HCT116 (cell line): ENCODE measurements at regions not wholly inside any gene's neighbourhood (a gene's known extent, or its start where the extent isn't known, plus 50 kb on each side); places are given as distances from the start of the nearest gene placed in this dataset.

Experiments
- ATAC-seq: fragments of 200-7000 bp; cut with Tn5 transposase; 2 replicates; pipeline ENCODE4 v1.9.1; 2020; ENCODE audit warnings: mild to moderate bottlenecking, moderate library complexity
- BruUV-seq: library from RNA; stranded (reverse); fragments of 400-500 nt; replicated peaks from 2 replicates; lab custom pipeline; 2021; lab: Mats Ljungman, UMichigan
- CTCF ChIA-PET: fragments of 300-600 bp; sonication (Branson Sonifier 250); formaldehyde crosslinking; loops from one replicate; lab custom pipeline; 2021; ENCODE audit warnings: antibody characterized with exemption; lab: Charles Lee
- POLR2A ChIA-PET: fragments of 300-600, 350-600 bp; sonication (Branson Sonifier 250); formaldehyde crosslinking; loops from one replicate; lab custom pipeline; 2021; ENCODE audit warnings: antibody characterized with exemption; lab: Charles Lee
- RAD21 ChIA-PET, 2 experiments: fragments of 300-600 bp; sonication (Branson Sonifier 250); formaldehyde crosslinking; loops; one replicate each; lab custom pipeline; 2023; ENCODE audit warnings: low total read pairs in 2 of 2; ENCODE audit not compliant: uncharacterized antibody in 2 of 2, unreplicated experiment in 2 of 2, low non-redundant PET in 1 of 2; lab: Charles Lee
- DNase-seq: peaks from one replicate; pipeline ENCODE4 v3.0.0-alpha.2; 2010; ENCODE audit warnings: low read depth, low spot score
- H2AFZ ChIP-seq: fragments of 200-600 bp; shearing (Covaris generic), sonication (generic); 2 replicates; pipeline ENCODE4 v1.6.1; 2017; ENCODE audit warnings: low read depth, mixed run types, mixed read lengths, antibody characterized with exemption, low read length; ENCODE audit not compliant: poor library complexity, severe bottlenecking
- H3K27ac ChIP-seq: 2 replicates; pipeline ENCODE4 v1.5.1; 2012; ENCODE audit warnings: low read depth, low read length
- H3K27me3 ChIP-seq: fragments of 200-600 bp; sonication (generic); 2 replicates; pipeline ENCODE4 v1.6.1; 2016; ENCODE audit warnings: mixed run types, low read length, mixed read lengths; ENCODE audit not compliant: insufficient read depth
- H3K36me3 ChIP-seq, 2 experiments: fragments of 200-500 bp in 1 of 2; fragments of 200-600 bp in 1 of 2; sonication (Bioruptor generic) in 1 of 2; sonication (generic) in 1 of 2; 2 replicates each; pipeline versions ENCODE4 v1.5.1 to v1.6.1; 2014 to 2016; ENCODE audit warnings: low read length in 2 of 2, inconsistent platforms in 1 of 2, mixed read lengths in 1 of 2, mixed run types in 1 of 2; ENCODE audit not compliant: insufficient read depth in 2 of 2, control insufficient read depth in 1 of 2
- H3K4me1 ChIP-seq, 2 experiments: fragments of 200-600 bp in 1 of 2; sonication (generic) in 1 of 2; 2 replicates each; pipeline versions ENCODE4 v1.5.1 to v1.6.1; 2012 to 2017; ENCODE audit warnings: low read length in 2 of 2, inconsistent platforms in 1 of 2, mild to moderate bottlenecking in 1 of 2, mixed read lengths in 1 of 2, mixed run types in 1 of 2, moderate library complexity in 1 of 2; ENCODE audit not compliant: insufficient read depth in 2 of 2, control insufficient read depth in 1 of 2
- H3K4me2 ChIP-seq: fragments of 200-600 bp; sonication (generic); 2 replicates; pipeline ENCODE4 v1.6.1; 2017; ENCODE audit warnings: mixed run types, low read length, mixed read lengths
- H3K4me3 ChIP-seq, 2 experiments: fragments of 200-600 bp in 1 of 2; sonication (generic) in 1 of 2; replicated peaks in 1 of 2; 2 replicates each; pipeline ENCODE4 v1.5.1; 2011 to 2016; ENCODE audit warnings: low read length in 2 of 2, control low read depth in 1 of 2, low read depth in 1 of 2, mild to moderate bottlenecking in 1 of 2, mixed read lengths in 1 of 2, mixed run types in 1 of 2
- H3K79me2 ChIP-seq: fragments of 200-600 bp; sonication (generic); 2 replicates; pipeline ENCODE4 v1.6.1; 2017; ENCODE audit warnings: mild to moderate bottlenecking, mixed run types, low read length, moderate library complexity, mixed read lengths; ENCODE audit not compliant: insufficient read depth
- H3K9ac ChIP-seq: fragments of 200-600 bp; sonication (generic); 2 replicates; pipeline ENCODE4 v1.6.1; 2016; ENCODE audit warnings: low read length, mixed read lengths
- H3K9me2 ChIP-seq: fragments of 200-600 bp; sonication (generic), shearing (Covaris generic); 2 replicates; pipeline ENCODE4 v1.6.1; 2017; ENCODE audit warnings: mixed run types, mild to moderate bottlenecking, moderate library complexity; ENCODE audit not compliant: insufficient read depth
- H3K9me3 ChIP-seq, 2 experiments: fragments of 200-500 bp in 1 of 2; fragments of 200-600 bp in 1 of 2; sonication (Bioruptor generic) in 1 of 2; sonication (generic) in 1 of 2; 2 replicates each; pipeline ENCODE4 v1.6.1; 2014 to 2017; ENCODE audit warnings: low read length in 2 of 2, mixed read lengths in 2 of 2, inconsistent platforms in 1 of 2, low read depth in 1 of 2, mild to moderate bottlenecking in 1 of 2, mixed run types in 1 of 2, moderate library complexity in 1 of 2; ENCODE audit not compliant: control insufficient read depth in 1 of 2, insufficient read depth in 1 of 2
- H4K20me1 ChIP-seq: fragments of 200-600 bp; sonication (generic), shearing (Covaris generic); 2 replicates; pipeline ENCODE4 v1.6.1; 2017; ENCODE audit warnings: mixed run types, mild to moderate bottlenecking, moderate library complexity; ENCODE audit not compliant: insufficient read depth
- ELF1 ChIP-seq: IDR thresholded peaks from 2 replicates; pipeline ENCODE4 v1.6.1; 2012; ENCODE audit warnings: low read depth, borderline replicate concordance
- MAX ChIP-seq: IDR thresholded peaks from 2 replicates; pipeline ENCODE4 v1.6.1; 2012
- REST ChIP-seq: IDR thresholded peaks from 2 replicates; pipeline ENCODE4 v1.6.1; 2012; ENCODE audit warnings: low read depth
- ZFX ChIP-seq: fragments of 450-650 bp; IDR thresholded peaks from 2 replicates; pipeline ENCODE4 v1.6.1; 2017
- intact Hi-C: fragments of 100-400 bp; cut with micrococcal nuclease; formaldehyde crosslinking; loops from 2 replicates; pipeline ENCODE4 v1.10.0; 2022

- Histone ChIP-seq H3K4me3 (no peak overlapping the region), H3K9ac (no peak overlapping the region), H3K27me3 (no peaks in the 10 kb centered on the region), H3K4me2 (no peak overlapping the region), H3K36me3 (no peaks in the 10 kb centered on the region), H3K27ac (no peak overlapping the region), H4K20me1 (no peaks in the 10 kb centered on the region), H3K4me1 (no peaks in the 10 kb centered on the region), H3K9me2 (no peaks in the 10 kb centered on the region), H3K9me3 (no peaks in the 10 kb centered on the region; a peak in 1 of 4 replicates), H3K79me2 (no peaks in the 10 kb centered on the region), H2AFZ (no peak overlapping the region)
- intact Hi-C loops: no loop called here
- ChIA-PET CTCF (no interaction called here), POLR2A (no interaction called here), RAD21 (no interaction called here)
- BruUV-seq: no TSS peak
- TF ChIP-seq ZFX (no peak), REST (no peak), MAX (no peak)
- DNase-seq: no peak
- no peak for ATAC-seq
Observed at GRCh38 chr11:115927823-115928329, 423.7 kb upstream of the CADM1 start.

- TF ChIP-seq ELF1 (no peak), ZFX (no peak)
- ChIA-PET POLR2A (no interaction called here), RAD21 (no interaction called here), CTCF (no interaction called here)
- intact Hi-C loops: no loop called here
- no peak for DNase-seq
- Histone ChIP-seq H3K4me2 (no peak overlapping the region), H3K9ac (no peak overlapping the region), H3K4me3 (no peak overlapping the region), H3K9me2 (no peaks in the 10 kb centered on the region), H3K79me2 (no peaks in the 10 kb centered on the region), H3K36me3 (no peaks in the 10 kb centered on the region), H3K27ac (no peak overlapping the region), H4K20me1 (no peaks in the 10 kb centered on the region), H3K9me3 (no peaks in the 10 kb centered on the region; a peak in 1 of 4 replicates), H2AFZ (no peak overlapping the region), H3K27me3 (no peaks in the 10 kb centered on the region), H3K4me1 (no peaks in the 10 kb centered on the region)
- no peak for ATAC-seq
- BruUV-seq: no TSS peak
Observed at GRCh38 chr11:115926601-115927000, 422.4 kb upstream of the CADM1 start.
